ENCODE measurements at regions not wholly inside any gene's neighbourhood (a gene's known extent, or its start where the extent isn't known, plus 50 kb on each side); places are given as distances from the start of the nearest gene placed in this dataset.

- TF ChIP-seq CTCF (conservative IDR thresholded peaks at IDR 0.05; ENCODE audit: low read depth, low read length) = no peak
- no peak for TF ChIP-seq EZH2 (IDR thresholded peaks at IDR 0.05; ENCODE audit: low read length, unreplicated experiment)
Measured at GRCh38 chr1:5744911-5745799, 247.1 kb downstream of the NPHP4 start.
